RWPE2 (cell line): ENCODE measurements at regions not wholly inside any gene's neighbourhood (a gene's known extent, or its start where the extent isn't known, plus 50 kb on each side); places are given as distances from the start of the nearest gene placed in this dataset.

ENCODE experiments used
- ATAC-seq: fragments of 200-7000 bp; cut with Tn5 transposase; 3 replicates; pipeline ENCODE4 v1.9.1; 2021; ENCODE audit warnings: low read depth
- DNase-seq: peaks from one replicate; pipeline ENCODE4 v3.0.0-alpha.2; 2020; ENCODE audit warnings: low spot score
- H3K27ac ChIP-seq: fragments of 450-650 bp; 2 replicates; pipeline ENCODE4 v1.5.1; 2017; ENCODE audit warnings: mild to moderate bottlenecking; ENCODE audit not compliant: poor library complexity, severe bottlenecking
- H3K27me3 ChIP-seq: fragments of 250-450 bp; sonication (Bioruptor Pico); 2 replicates; pipeline ENCODE4 v1.5.1; 2021; ENCODE audit warnings: mild to moderate bottlenecking, moderate library complexity; ENCODE audit not compliant: insufficient read depth, poor library complexity, severe bottlenecking
- H3K36me3 ChIP-seq: fragments of 250-450 bp; sonication (Bioruptor Pico); 2 replicates; pipeline ENCODE4 v1.5.1; 2020; ENCODE audit warnings: low read depth, mild to moderate bottlenecking, moderate library complexity
- H3K4me1 ChIP-seq: fragments of 250-450 bp; sonication (Bioruptor Pico); 2 replicates; pipeline ENCODE4 v1.5.1; 2021; ENCODE audit warnings: mild to moderate bottlenecking, moderate library complexity; ENCODE audit not compliant: insufficient read depth, poor library complexity, severe bottlenecking
- H3K4me3 ChIP-seq: fragments of 250-450 bp; sonication (Bioruptor Pico); 2 replicates; pipeline ENCODE4 v1.5.1; 2021; ENCODE audit warnings: mild to moderate bottlenecking, moderate library complexity; ENCODE audit not compliant: severe bottlenecking
- H3K9me3 ChIP-seq: fragments of 250-450 bp; sonication (Bioruptor Pico); 2 replicates; pipeline ENCODE4 v1.5.1; 2021; ENCODE audit warnings: mild to moderate bottlenecking, moderate library complexity; ENCODE audit not compliant: severe bottlenecking
- CTCF ChIP-seq: fragments of 450-650 bp; IDR thresholded peaks from one replicate; pipeline ENCODE4 v1.5.1; 2017; ENCODE audit warnings: mild to moderate bottlenecking, moderate library complexity; ENCODE audit not compliant: poor library complexity, severe bottlenecking

DNA sequence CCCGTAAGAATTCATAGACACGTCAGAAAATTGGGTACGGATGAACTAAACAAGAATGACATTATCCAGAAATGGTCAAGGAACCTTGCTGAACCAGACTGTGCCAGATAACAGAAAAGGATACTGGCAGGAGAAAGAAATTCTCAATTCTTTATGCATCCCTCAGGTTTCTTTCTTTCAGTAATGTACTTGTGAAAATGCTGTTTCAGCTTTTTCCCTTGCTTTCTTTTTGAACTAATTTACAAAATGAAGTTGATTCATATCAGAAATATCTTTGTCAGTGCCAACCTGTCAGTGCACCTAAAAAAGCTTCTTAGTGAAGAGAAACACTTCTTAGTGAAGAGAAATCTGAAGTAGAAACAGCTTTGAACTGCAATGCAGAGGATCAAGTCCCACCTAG, 643.6 kb upstream of the RORB start:
- TF ChIP-seq CTCF = no peak
- Histone ChIP-seq H3K27ac (no peak overlapping the region), H3K4me3 (no peak overlapping the region), H3K27me3 (no peaks in the 10 kb centered on the region), H3K9me3 (no peaks in the 10 kb centered on the region), H3K36me3 (no peaks in the 10 kb centered on the region), H3K4me1 (no peaks in the 10 kb centered on the region)
- DNase-seq (no peak), ATAC-seq (no peak)

- no peaks in the 10 kb centered on the region for H3K27me3 ChIP-seq
- no peaks in the 10 kb centered on the region for H3K9me3 ChIP-seq
- no peak for TF ChIP-seq CTCF
- H3K4me3 ChIP-seq = no peak overlapping the region
- H3K27ac ChIP-seq = no peak overlapping the region
- no peak for DNase-seq
- no peaks in the 10 kb centered on the region for H3K36me3 ChIP-seq
- ATAC-seq = no peak
- H3K4me1 ChIP-seq = no peaks in the 10 kb centered on the region
Measured at GRCh38 chr9:73855206-73855605, 641.9 kb upstream of the RORB start.

DNA sequence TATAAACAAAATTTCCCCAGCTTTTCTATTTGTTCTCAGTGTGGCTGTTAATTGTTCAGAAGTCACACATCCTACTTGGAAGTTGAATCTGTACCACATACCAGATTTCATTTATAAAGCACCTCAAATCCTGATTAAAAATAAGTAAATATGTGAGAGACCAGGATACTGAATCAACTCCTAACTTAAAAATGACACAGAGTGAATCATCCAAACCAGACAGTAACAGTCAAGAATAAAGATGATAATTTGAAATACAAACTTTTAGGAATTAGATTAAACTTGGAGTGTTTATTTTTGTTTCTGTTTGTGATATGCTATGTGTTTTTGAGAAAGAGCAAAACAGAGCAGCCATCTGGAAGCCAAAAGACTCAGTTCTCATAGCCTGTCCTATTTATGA, 633.2 kb upstream of the RORB start:
- ATAC-seq (peak; percentile 48; the same call in 1 of the 3 replicates), DNase-seq (no peak)
- TF ChIP-seq CTCF = no peak
- Histone ChIP-seq H3K27ac (no peak overlapping the region), H3K27me3 (no peaks in the 10 kb centered on the region), H3K36me3 (no peaks in the 10 kb centered on the region), H3K9me3 (no peaks in the 10 kb centered on the region), H3K4me1 (peaks cover 17% of the 10 kb centered on the region), H3K4me3 (no peak overlapping the region)

GRCh38 chr9:73866451-73866850, 630.7 kb upstream of the RORB start:
- Histone ChIP-seq H3K4me3 (no peak overlapping the region), H3K9me3 (no peaks in the 10 kb centered on the region), H3K4me1 (peaks cover 24% of the 10 kb centered on the region), H3K27ac (no peak overlapping the region), H3K27me3 (no peaks in the 10 kb centered on the region), H3K36me3 (no peaks in the 10 kb centered on the region)
- ATAC-seq (no peak), DNase-seq (no peak)
- TF ChIP-seq CTCF = no peak

DNA sequence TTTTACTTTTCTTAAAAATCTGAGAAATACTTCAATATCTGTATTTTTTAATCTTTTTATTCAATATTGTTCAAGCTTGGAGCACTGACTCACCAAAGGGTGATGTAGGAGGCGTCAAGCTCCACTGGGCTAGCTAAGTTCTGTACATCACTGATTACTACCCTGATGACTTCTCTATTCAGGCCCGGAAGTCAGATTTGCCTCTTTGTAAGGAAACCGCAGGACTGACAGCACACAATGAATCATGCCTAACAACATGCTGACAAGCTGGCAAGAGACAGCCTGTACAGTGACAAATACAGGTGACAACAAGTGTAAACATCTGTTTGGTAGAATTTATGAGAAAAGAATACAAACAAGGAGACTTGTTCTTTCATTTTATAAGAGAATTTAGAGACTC, 627.9 kb upstream of the RORB start:
- DNase-seq = peak; percentile 68
- Histone ChIP-seq H3K27me3 (no peaks in the 10 kb centered on the region), H3K4me1 (peaks cover 10% of the 10 kb centered on the region), H3K4me3 (no peak overlapping the region), H3K9me3 (no peaks in the 10 kb centered on the region), H3K36me3 (no peaks in the 10 kb centered on the region), H3K27ac (no peak overlapping the region)
- peak; percentile 100 for ATAC-seq
- no peak for TF ChIP-seq CTCF
